ENCODE measurements at regions not wholly inside any gene's neighbourhood (a gene's known extent, or its start where the extent isn't known, plus 50 kb on each side); places are given as distances from the start of the nearest gene placed in this dataset.

GRCh38 chr14:82886670-82887069 is 1353.0 kb upstream of the SEL1L start:
- no peak overlapping the region for H3K4me2 ChIP-seq
- TF ChIP-seq ZNF331 (CRISPR knock-in tag; IDR thresholded peaks at IDR 0.05; ENCODE audit: low read depth) (no peak), JUNB (IDR thresholded peaks at IDR 0.05; ENCODE audit: unreplicated experiment) (no peak), ZNF462 (CRISPR knock-in tag; IDR thresholded peaks at IDR 0.05) (no peak), STAT1 (IDR thresholded peaks at IDR 0.05; ENCODE audit: unreplicated experiment) (no peak), ZNF114 (CRISPR knock-in tag; IDR thresholded peaks at IDR 0.05) (no peak), CREB1 (CRISPR knock-in tag; IDR thresholded peaks at IDR 0.05; ENCODE audit: low read depth) (no peak), NANOG (IDR thresholded peaks at IDR 0.05; ENCODE audit: borderline replicate concordance) (no peak), POLR2AphosphoS5 (IDR thresholded peaks at IDR 0.05; ENCODE audit: low read depth) (no peak), REST (IDR thresholded peaks at IDR 0.05; ENCODE audit: unreplicated experiment) (no peak), EZH2 (IDR thresholded peaks at IDR 0.05; ENCODE audit: low read depth, unreplicated experiment) (no peak), EZH2phosphoT487 (IDR thresholded peaks at IDR 0.05; ENCODE audit: unreplicated experiment) (no peak), CTCF (conservative IDR thresholded peaks at IDR 0.05; ENCODE audit: low read depth in 2 of 2) (no peak), ETS1 (IDR thresholded peaks at IDR 0.05) (no peak)
- H3K27ac Mint-ChIP-seq: no peak overlapping the region
- no peaks in the 10 kb centered on the region for H3K79me2 ChIP-seq (replicated peaks; ENCODE audit: insufficient read depth)
- H3K4me3 ChIP-seq: no peak overlapping the region
- no peaks in the 10 kb centered on the region for H3K36me3 Mint-ChIP-seq (ENCODE audit: low read depth)
- no peak overlapping the region for H3K27ac ChIP-seq (ENCODE audit: low read depth)
- no peaks in the 10 kb centered on the region for H3F3A ChIP-seq (replicated peaks; ENCODE audit: low read depth)
- peaks cover 31% of the 10 kb centered on the region; the same call in 2 of the 3 replicates for H3K9me3 Mint-ChIP-seq
- no peaks in the 10 kb centered on the region for H3K4me1 Mint-ChIP-seq
- ATAC-seq (no peak), DNase-seq (ENCODE audit: low spot score) (no peak)
- H3K27me3 Mint-ChIP-seq (ENCODE audit: insufficient read depth, low read depth, poor library complexity): peaks cover 2% of the 10 kb centered on the region
- no peak overlapping the region for H2AFZ ChIP-seq
- no peaks in the 10 kb centered on the region for H3K27me3 ChIP-seq (ENCODE audit: insufficient read depth)
- 0 out of 2 replicates have a peak, but pooled peaks cover 2% of the 10 kb centered on the region for H3K9me2 ChIP-seq (ENCODE audit: insufficient read depth)
- no peak overlapping the region for H3K4me3 Mint-ChIP-seq
- H3K36me3 ChIP-seq (ENCODE audit: insufficient read depth): no peaks in the 10 kb centered on the region
- H4K20me1 ChIP-seq (replicated peaks; ENCODE audit: insufficient read depth): no peaks in the 10 kb centered on the region
- no peaks in the 10 kb centered on the region for H3K4me1 ChIP-seq (ENCODE audit: insufficient read depth)

Data from GM23338 (cell line).